ENCODE measurements at regions not wholly inside any gene's neighbourhood (a gene's known extent, or its start where the extent isn't known, plus 50 kb on each side); places are given as distances from the start of the nearest gene placed in this dataset.

- WGBS, result 61% methylated on average over 2 of the region's 2 CpGs
- Histone ChIP-seq H3K9me3 (ENCODE audit: control insufficient read depth in 4 of 4, low read length in 3 of 4) (peaks cover 0 to 4% (median 1%) of the 10 kb centered on the region in 4 donors), H3K4me3 (ENCODE audit: low read depth in 1 of 3, low read length in 3 of 3) (no peak overlapping the region), H3K27me3 (ENCODE audit: control insufficient read depth in 4 of 4, insufficient read depth in 4 of 4, low read length in 3 of 4) (no peaks in the 10 kb centered on the region), H3K4me1 (ENCODE audit: control insufficient read depth in 4 of 4, insufficient read depth in 4 of 4, low read length in 3 of 4) (no peaks in the 10 kb centered on the region), H3K36me3 (ENCODE audit: control insufficient read depth in 4 of 4, insufficient read depth in 3 of 4, low read depth in 1 of 4, low read length in 3 of 4) (no peaks in the 10 kb centered on the region), H3K9ac (ENCODE audit: low read depth in 1 of 2, low read length in 2 of 2) (no peak overlapping the region), H3K27ac (ENCODE audit: low read depth in 1 of 2, low read length in 2 of 2) (no peak overlapping the region)
- TF ChIP-seq CTCF (IDR thresholded peaks at IDR 0.05; ENCODE audit: low read depth, low read length, missing input control), result no peak
- no peak for TF ChIP-seq REST (IDR thresholded peaks at IDR 0.05)
- no peak for TF ChIP-seq RAD21 (IDR thresholded peaks at IDR 0.05)
- no peak for TF ChIP-seq JUND (IDR thresholded peaks at IDR 0.05)
- no peak for DNase-seq (ENCODE audit: low spot score)
Observed at GRCh38 chr20:52630138-52630537, 342.0 kb upstream of the TSHZ2 start.

GRCh38 chr20:52624281-52624680 is 347.9 kb upstream of the TSHZ2 start:
- H3K36me3 ChIP-seq (ENCODE audit: control insufficient read depth in 4 of 4, insufficient read depth in 3 of 4, low read depth in 1 of 4, low read length in 3 of 4), result no peaks in the 10 kb centered on the region
- 82% methylated on average over 4 of the region's 4 CpGs for WGBS

More at GRCh38 chr20:52624281-52624680, 347.9 kb upstream of the TSHZ2 start:
- Histone ChIP-seq H3K9me3 (ENCODE audit: control insufficient read depth in 4 of 4, low read length in 3 of 4) (no peaks in the 10 kb centered on the region), H3K27ac (ENCODE audit: low read depth in 1 of 2, low read length in 2 of 2) (no peak overlapping the region), H3K4me3 (ENCODE audit: low read depth in 1 of 3, low read length in 3 of 3) (no peak overlapping the region), H3K9ac (ENCODE audit: low read depth in 1 of 2, low read length in 2 of 2) (no peak overlapping the region), H3K27me3 (ENCODE audit: control insufficient read depth in 4 of 4, insufficient read depth in 4 of 4, low read length in 3 of 4) (no peaks in the 10 kb centered on the region), H3K4me1 (ENCODE audit: control insufficient read depth in 4 of 4, insufficient read depth in 4 of 4, low read length in 3 of 4) (no peaks in the 10 kb centered on the region)
- no peak for TF ChIP-seq JUND (IDR thresholded peaks at IDR 0.05)
- no peak for TF ChIP-seq RAD21 (IDR thresholded peaks at IDR 0.05)
- TF ChIP-seq NR2F2 (IDR thresholded peaks at IDR 0.05), result no peak
- no peak for TF ChIP-seq GABPA (IDR thresholded peaks at IDR 0.05 in 1 of 2, conservative IDR thresholded peaks at IDR 0.05 in 1 of 2)
- TF ChIP-seq HNF4G (IDR thresholded peaks at IDR 0.05), result no peak
- TF ChIP-seq, protein P1, sequence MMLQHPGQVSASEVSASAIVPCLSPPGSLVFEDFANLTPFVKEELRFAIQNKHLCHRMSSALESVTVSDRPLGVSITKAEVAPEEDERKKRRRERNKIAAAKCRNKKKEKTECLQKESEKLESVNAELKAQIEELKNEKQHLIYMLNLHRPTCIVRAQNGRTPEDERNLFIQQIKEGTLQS (IDR thresholded peaks at IDR 0.05), result no peak
- TF ChIP-seq EGR1 (IDR thresholded peaks at IDR 0.05; ENCODE audit: low read depth in 2 of 2), result no peak
- TF ChIP-seq TAF1 (conservative IDR thresholded peaks at IDR 0.05), result no peak
- no peak for TF ChIP-seq RXRA (IDR thresholded peaks at IDR 0.05)
- no peak for TF ChIP-seq CTCF (IDR thresholded peaks at IDR 0.05; ENCODE audit: low read depth, low read length, missing input control)
- no peak for TF ChIP-seq FOXA2 (IDR thresholded peaks at IDR 0.05)
- TF ChIP-seq, protein P2, sequence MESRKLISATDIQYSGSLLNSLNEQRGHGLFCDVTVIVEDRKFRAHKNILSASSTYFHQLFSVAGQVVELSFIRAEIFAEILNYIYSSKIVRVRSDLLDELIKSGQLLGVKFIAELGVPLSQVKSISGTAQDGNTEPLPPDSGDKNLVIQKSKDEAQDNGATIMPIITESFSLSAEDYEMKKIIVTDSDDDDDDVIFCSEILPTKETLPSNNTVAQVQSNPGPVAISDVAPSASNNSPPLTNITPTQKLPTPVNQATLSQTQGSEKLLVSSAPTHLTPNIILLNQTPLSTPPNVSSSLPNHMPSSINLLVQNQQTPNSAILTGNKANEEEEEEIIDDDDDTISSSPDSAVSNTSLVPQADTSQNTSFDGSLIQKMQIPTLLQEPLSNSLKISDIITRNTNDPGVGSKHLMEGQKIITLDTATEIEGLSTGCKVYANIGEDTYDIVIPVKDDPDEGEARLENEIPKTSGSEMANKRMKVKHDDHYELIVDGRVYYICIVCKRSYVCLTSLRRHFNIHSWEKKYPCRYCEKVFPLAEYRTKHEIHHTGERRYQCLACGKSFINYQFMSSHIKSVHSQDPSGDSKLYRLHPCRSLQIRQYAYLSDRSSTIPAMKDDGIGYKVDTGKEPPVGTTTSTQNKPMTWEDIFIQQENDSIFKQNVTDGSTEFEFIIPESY (IDR thresholded peaks at IDR 0.05), result no peak
- no peak for DNase-seq (ENCODE audit: low spot score)
